AG04450 (cell line): ENCODE measurements at regions not wholly inside any gene's neighbourhood (a gene's known extent, or its start where the extent isn't known, plus 50 kb on each side); places are given as distances from the start of the nearest gene placed in this dataset.

Experiments
- CTCF ChIA-PET: fragments of 300-600, 350-600 bp; formaldehyde crosslinking; extraction: SDS; loops from one replicate; lab custom pipeline; 2022; ENCODE audit warnings: antibody characterized with exemption, inconsistent platforms; lab: Charles Lee
- POLR2A ChIA-PET: fragments of 350-600 bp; formaldehyde crosslinking; extraction: SDS; loops from one replicate; lab custom pipeline; 2021; ENCODE audit warnings: antibody characterized with exemption, inconsistent platforms; lab: Yijun Ruan, JAX
- DNase-seq: peaks from one replicate; pipeline ENCODE4 v3.0.0-alpha.2; 2011; ENCODE audit warnings: low read depth, low spot score
- H3K27ac ChIP-seq: one replicate; pipeline ENCODE4 v1.5.1; 2012; ENCODE audit warnings: low read depth, low read length, control low read depth
- H3K27me3 ChIP-seq: one replicate; pipeline ENCODE4 v1.6.0; 2012; ENCODE audit warnings: low read length; ENCODE audit not compliant: control insufficient read depth, insufficient read depth
- H3K4me3 ChIP-seq: 2 replicates; pipeline ENCODE4 v1.5.1; 2011; ENCODE audit warnings: mild to moderate bottlenecking, low read depth, low read length, control low read depth
- H3K9me3 ChIP-seq: 2 replicates; pipeline ENCODE4 v1.5.1; 2012; ENCODE audit warnings: low read length; ENCODE audit not compliant: control insufficient read depth, insufficient read depth
- CTCF ChIP-seq: IDR thresholded peaks from 2 replicates; pipeline ENCODE4 v1.5.1; 2011; ENCODE audit warnings: low read depth, low read length, control low read depth, inconsistent platforms

GRCh38 chr6:134517145-134517658 is 199.3 kb upstream of the SGK1 start:
- ChIA-PET POLR2A (interaction anchor here (0.7 kb wide), 1 partner anchor 131 kb away, joined by 3 read pairs; no protein-coding TSS in a partner anchor), CTCF (interaction anchor here (0.9 kb wide), 1 partner anchor 339 kb away, joined by 3 read pairs; no protein-coding TSS in a partner anchor)
- Histone ChIP-seq H3K27ac (peak overlapping the region; percentile 22), H3K9me3 (no peaks in the 10 kb centered on the region), H3K4me3 (0 out of 2 replicates have a peak overlapping the region, but pooled peaks have one; percentile 0), H3K27me3 (no peaks in the 10 kb centered on the region)
- no peak for TF ChIP-seq CTCF
- peak; percentile 29 for DNase-seq

- no peak overlapping the region for H3K27ac ChIP-seq
- CTCF ChIA-PET = interaction anchor here (0.9 kb wide), 1 partner anchor 339 kb away, joined by 3 read pairs; no protein-coding TSS in a partner anchor
- H3K9me3 ChIP-seq = no peaks in the 10 kb centered on the region
- DNase-seq = no peak
- POLR2A ChIA-PET = no interaction called here
- no peak overlapping the region for H3K4me3 ChIP-seq
- no peak for TF ChIP-seq CTCF
- no peaks in the 10 kb centered on the region for H3K27me3 ChIP-seq
These were observed 198.7 kb upstream of the SGK1 start for GRCh38 chr6:134516582-134516981.

GRCh38 chr6:134515986-134516385 is 198.1 kb upstream of the SGK1 start:
- POLR2A ChIA-PET = no interaction called here
- CTCF ChIA-PET = no interaction called here
- no peak for TF ChIP-seq CTCF
- no peak for DNase-seq
- H3K4me3 ChIP-seq = no peak overlapping the region
- no peaks in the 10 kb centered on the region for H3K27me3 ChIP-seq
- no peaks in the 10 kb centered on the region for H3K9me3 ChIP-seq
- no peak overlapping the region for H3K27ac ChIP-seq

- H3K27ac ChIP-seq = no peak overlapping the region
- ChIA-PET POLR2A (no interaction called here), CTCF (interaction anchor here (0.7 to 1.3 kb wide), 2 partner anchors 128 to 389 kb away, joined by 3 to 4 read pairs; no protein-coding TSS in a partner anchor)
- no peaks in the 10 kb centered on the region for H3K9me3 ChIP-seq
- no peak overlapping the region for H3K4me3 ChIP-seq
- TF ChIP-seq CTCF = no peak
- H3K27me3 ChIP-seq = no peaks in the 10 kb centered on the region
- no peak for DNase-seq
These were observed 195.1 kb upstream of the SGK1 start for GRCh38 chr6:134512981-134513391.

- CTCF ChIA-PET = no interaction called here
- Histone ChIP-seq H3K9me3 (no peaks in the 10 kb centered on the region), H3K4me3 (no peak overlapping the region), H3K27ac (no peak overlapping the region), H3K27me3 (no peaks in the 10 kb centered on the region)
- POLR2A ChIA-PET = no interaction called here
- TF ChIP-seq CTCF = no peak
- no peak for DNase-seq
These were observed 194.2 kb upstream of the SGK1 start for GRCh38 chr6:134511984-134512683.
